MV-4-11 (cell line): ENCODE measurements at regions not wholly inside any gene's neighbourhood (a gene's known extent, or its start where the extent isn't known, plus 50 kb on each side); places are given as distances from the start of the nearest gene placed in this dataset.

ENCODE experiments used
- DNase-seq: peaks from one replicate; lab custom pipeline; 2025; lab: John Stamatoyannopoulos, UW

DNA sequence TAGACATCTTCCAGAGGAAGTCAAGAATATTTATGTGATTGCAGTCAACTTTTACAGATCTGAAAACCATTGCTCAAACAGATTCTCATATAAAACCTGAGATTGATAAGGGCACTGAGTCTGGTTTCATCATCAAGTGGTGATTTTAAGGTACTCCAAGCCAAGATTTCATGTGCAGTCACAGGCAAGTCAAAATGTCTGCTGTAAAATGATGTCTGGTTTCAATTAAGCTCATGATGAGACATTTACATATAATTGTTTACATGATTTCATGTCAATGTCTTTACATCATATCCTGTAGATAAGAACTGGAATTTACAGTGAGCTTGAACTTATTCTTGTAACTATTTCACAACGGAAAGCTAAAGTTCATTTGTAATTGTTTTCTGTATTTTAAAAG, 1215.5 kb downstream of the ROBO2 start:
- no peak for DNase-seq

DNA sequence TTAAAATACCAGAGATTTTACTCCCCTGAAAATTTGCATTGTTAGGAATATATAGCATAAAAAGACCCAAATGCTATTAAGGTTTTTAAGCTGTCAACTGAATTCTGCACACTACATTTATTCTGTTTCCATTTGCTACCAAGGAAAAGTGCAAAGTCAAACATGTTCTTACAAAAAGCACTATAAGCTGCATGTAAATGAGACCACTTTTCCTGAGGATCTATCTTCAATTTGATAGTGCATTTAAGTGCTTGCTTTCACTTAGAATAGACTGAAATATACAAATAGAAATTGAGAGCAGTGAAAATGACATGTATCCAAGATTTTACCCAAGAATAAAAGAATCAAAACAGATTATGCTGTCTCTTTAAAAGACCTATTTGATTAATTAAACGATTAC, 1216.2 kb downstream of the ROBO2 start:
- DNase-seq: no peak

DNA sequence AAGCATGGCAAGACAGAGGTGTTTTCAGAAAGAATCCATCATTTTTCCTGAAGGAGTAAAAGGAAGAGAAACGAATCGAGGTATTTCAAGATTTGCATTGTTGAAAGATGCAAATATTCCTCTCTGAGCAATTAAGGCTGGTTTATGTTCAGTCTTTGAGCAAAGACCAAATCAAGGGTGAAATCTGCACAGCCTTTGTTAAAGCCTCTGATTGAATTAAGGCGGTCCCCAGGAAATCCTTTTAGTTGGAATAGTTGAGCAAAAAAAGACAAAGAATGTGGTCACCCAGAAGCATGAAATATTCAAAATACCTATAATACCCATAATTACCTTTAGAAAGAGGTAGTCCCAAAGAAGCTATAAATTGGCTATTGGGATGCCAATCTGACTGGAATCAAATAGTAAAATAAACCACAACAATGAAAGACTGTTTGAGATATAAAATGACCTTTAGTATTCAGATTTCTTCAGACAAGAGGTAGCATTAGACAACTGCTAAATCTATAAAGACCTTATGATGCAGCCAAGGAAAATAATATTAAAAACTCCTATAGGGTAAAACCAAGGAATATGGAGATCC, 1218.1 kb downstream of the ROBO2 start:
- DNase-seq: no peak

DNA sequence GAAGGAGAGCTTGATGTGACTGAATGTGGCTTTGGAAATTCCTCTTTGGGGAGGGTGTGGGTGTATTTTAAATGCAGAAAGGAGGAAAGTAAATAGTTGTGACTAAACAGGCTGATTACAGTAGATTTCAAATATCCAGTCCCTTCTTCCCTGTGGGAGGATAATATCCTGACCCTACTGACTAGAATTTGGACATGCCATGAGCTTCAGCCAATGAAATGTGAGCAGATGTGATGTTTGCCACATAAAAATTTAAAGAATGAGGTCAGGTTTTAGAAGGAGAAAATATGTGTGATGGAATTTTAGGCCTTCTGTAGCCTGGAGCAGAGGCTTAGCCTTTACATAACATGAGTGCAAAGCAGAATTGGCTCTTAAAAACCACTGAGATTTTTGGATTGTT, 1218.9 kb downstream of the ROBO2 start:
- no peak for DNase-seq

DNA sequence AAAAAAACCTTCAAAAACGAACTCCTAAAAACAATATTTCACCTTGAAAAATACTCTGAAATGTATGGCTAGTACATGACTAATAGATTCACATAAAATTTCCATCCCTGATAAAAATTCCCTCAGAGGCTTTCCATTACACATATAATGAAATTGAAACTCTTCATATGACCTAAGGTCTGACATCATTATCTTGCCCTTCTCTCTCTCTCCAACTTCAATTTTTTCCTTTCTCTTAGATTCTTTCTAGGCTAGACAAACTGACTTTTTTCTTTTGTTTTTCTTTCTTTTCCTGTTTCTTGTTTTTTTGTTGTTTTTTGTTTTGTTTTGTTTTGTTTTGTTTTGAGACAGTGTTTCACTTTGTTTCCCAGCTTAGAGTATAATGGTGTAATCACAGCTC, 1220.5 kb downstream of the ROBO2 start:
- DNase-seq: no peak

DNA sequence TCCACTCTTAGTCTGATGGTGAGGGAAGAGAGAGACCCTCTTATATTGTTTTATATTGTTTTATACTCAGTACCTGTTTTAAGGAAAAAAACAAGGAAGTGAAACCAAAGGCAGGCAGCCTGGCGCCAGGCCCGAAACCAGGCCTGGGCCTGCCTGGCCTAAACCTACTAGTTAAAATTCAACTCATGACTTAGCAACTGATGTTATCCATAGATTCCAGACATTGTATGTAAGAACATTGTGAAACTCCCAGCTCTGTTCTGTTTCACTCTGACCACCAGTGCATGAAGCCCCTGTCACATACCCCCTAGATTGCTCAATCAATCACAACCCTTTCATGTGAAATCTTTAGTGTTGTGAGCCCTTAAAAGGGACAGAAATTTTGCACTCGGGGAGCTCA, 1226.7 kb downstream of the ROBO2 start:
- DNase-seq: peak; percentile 21

DNA sequence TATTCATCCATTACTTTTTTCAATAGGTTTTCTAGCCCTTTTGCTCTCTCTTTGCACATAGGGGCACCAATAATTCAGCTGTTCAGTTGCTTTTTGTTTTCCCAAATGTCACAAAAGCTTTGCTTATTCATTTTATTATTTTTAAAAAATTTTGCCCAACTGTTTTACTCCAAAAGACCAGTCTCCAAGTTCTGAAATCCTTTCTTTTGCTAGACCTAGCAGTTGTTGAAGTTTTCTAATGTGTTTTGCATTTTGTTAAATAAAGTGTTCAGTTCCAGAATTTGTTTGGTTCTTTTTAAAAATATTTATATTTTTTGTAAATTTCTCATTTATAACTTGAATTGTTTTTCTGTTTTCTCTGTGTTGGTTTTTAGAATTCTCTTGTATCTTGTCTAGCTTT, 1227.3 kb downstream of the ROBO2 start:
- no peak for DNase-seq

DNA sequence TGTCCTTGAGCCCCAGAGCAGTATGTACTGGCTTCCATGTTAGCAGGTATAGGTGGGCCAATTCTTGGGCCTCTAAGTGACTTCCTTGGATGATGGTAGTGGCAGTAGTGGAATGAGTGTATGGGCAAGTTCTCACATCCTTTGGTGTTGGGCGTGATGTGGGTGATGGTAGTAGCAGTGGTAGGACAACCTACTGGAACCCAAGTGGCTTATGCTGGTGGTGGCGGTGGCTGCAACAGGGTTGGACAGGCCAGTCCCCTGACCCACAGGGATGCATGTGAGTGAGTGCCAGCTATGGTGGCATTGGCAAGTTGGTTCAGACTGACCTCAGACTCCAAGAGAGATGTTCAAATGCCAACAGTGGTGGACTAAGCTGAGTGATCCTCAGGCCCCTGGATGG, 1228.2 kb downstream of the ROBO2 start:
- no peak for DNase-seq

DNA sequence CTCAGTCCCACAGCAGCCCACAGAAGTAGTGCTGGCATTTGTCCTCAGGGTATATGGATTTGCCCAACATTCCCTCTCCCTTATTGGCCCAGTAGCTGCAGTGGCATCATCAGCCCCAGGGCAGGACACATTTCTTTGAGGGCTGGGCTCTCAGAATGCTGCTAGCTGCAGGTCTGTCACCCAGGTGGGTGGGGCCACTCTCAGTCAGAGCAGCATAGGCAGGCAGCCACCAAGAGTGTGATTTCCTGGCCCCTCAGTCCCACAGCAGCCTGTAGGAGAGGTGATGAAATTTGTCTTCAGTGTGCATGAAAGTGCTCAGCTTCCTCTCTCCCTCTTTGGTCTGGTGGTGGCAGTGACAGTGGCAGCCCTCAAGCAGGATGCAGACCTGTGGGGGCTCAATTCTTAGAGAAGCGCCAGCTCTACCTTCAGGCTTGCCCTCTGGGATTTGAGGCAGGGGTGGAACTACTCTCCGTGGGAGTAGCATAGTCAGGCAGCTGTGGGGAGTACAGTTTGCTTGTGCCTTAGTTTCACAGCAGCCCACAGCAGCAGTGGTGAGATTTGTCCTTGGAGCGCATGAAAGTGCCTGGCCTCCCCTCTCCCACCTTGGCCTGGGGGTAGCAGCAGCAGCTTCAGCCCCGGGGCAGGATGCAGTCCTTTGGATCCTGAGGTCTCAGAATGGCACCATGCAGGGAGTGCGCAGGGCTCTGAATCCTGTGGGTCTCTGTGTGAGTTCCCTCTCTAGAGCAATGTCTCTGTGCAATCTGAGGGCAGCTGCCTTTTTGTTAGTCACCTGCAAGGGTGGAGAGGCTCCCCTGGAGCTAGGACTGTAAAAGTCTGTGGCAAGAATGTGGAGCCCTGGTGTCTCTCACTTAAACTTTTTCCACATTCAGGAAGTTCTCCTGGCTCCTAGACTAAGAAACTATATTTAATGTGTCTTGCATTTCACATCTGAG, 1229.1 kb downstream of the ROBO2 start:
- DNase-seq: no peak

DNA sequence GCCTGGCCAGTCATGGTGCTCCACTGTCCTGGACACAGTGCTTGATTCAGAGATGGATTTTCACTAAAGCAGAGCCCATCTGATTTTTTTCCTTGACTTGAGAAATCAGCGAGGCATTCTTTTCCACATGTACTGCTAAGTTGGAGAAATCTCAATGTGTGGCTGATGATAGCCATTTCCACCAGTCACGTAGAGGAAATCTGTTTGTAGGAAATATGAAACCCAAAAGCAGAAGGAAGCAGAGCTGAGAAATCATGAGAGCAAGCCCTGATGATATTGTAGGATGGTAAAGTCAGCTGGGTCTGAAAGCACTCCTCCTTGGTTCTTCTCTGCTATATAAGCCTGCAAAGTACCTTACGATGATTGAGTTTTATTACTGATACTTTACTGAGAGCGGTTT, 1233.4 kb downstream of the ROBO2 start:
- no peak for DNase-seq

DNA sequence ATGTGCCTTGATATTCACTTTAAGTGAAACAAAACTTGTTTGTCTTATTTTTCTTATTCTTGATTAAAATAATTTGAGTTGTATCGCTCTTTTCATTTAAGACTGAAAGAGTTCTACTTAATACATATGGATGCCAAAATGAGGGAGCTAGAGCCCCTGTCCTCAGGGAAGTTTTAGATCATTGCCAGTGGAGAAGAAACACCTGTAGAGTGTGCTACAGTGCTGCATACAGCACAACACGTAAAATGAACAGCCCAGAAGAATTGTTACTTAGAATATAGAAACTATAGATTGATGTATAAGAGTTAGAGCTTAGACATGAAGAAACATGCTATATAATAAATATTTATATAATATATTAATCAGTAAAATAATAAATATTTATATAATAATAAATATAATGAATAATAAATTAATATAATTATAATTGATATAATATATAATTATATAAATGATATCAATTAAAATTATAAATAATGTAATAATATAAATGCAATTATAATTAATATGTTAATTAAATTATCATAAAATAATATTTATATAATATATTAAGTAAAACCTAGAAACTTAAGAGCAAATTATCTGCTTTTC, 1234.7 kb downstream of the ROBO2 start:
- DNase-seq: no peak

DNA sequence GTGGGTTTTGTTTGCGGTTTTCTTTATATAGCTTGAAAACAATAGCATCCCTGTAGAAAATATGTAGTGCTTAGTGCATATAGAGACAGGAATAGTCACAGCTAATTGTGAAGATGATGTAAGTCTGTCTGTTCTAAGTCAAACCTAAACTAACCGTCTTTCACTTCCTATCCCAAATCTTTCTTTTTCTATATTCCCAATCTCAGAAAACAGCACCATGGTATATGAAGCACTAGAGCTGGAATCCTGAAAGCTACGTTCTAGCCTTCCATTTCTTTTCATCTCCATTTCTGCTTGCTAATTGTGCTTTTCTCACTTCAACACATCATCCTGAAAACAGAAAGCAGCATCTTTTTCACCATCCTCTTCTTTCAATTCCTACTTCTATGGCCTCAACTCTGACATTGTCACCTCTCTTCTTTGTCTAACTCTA, 1235.5 kb downstream of the ROBO2 start:
- DNase-seq: no peak

DNA sequence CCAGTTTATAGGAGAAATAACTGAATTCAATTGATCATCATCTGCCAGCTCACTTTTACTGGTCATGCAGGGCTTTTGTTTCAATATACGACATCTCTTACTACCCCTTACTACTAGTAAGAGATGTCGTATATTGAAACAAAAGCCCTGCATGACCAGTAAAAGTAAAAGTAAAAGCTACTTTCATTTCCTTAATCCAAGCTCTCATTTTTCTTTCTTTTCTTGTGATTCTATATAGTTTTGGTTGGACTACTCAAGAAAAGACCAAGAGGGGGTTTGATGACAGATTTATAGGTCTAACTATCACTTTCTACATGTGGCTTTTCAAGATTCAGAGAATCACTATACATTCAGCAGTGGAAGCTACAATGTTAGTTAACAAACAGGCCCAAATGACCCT, 1237.3 kb downstream of the ROBO2 start:
- DNase-seq: peak; percentile 56

DNA sequence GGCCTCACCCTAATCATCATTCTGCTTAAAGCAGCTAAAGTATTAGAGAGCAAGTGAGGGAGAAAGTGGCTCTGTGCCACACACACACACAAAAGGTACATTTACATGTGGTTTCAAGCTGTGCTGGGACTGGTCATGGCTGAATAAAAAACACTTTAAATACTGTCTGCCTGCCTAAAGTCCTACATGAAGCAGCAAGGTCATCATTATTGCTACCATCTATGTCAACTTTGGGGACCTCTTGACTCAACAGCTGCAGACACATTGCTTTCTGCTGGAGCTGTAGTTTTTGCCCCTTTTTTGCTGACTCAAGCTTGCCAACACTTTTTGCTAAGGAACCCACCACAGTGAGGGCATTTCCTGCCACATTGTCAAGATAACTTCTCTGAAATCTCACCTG, 1237.9 kb downstream of the ROBO2 start:
- DNase-seq: no peak

DNA sequence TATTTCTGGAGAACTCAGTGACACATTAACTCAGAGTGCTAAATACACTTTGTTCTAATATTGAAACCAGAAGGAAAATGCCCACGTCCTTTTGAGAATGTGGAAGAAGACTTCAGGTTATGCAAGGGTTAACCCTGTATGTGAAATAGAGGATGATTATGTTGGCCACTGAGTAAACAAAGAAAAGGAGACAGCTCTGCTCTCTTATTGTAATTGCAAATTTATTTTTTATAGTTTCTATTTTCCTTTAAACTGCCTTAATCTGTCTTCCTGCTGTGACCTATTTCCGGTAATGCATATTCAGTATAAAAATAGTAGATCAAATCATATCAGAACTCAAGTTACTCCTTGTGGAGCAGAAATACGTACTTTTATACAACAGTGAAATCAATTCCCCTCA, 1239.2 kb downstream of the ROBO2 start:
- no peak for DNase-seq

DNA sequence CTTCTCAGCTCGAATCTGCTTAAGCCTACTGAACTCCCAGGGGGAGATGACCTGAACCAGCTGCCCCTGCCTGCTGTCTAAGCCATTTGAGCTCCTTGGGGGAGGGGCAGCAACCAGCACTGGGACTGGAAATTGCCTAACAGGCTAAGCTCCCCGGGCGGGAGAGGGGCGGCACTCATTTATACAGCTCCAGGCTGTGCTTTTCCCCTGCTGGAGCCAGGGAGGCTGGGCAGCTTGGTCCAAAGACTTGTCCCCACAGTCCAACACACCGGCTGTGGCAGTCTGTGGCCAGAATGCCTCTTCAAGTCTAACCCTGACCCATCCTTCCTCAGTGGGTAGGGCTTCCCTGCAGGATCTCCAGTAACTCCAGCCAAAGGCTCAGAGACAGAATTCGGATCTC, 1241.5 kb downstream of the ROBO2 start:
- no peak for DNase-seq

DNA sequence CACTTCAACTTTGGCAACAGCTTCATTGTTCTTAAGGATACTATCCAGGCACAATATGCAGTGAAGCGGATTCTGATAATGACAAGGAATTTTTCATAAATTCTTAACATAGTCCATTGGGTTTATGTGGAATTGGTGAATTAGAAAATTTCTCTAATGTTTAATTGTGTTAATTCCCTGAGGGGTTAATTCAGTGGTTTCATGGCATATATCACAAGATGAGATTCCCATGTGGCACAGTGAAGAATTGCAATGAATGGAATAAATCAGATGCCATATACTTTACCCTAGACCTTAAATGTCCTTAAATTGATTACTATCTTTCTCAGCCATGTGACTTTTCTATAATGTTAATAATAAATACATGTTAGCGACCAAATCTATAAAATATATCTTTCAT, 1244.1 kb downstream of the ROBO2 start:
- DNase-seq: no peak

DNA sequence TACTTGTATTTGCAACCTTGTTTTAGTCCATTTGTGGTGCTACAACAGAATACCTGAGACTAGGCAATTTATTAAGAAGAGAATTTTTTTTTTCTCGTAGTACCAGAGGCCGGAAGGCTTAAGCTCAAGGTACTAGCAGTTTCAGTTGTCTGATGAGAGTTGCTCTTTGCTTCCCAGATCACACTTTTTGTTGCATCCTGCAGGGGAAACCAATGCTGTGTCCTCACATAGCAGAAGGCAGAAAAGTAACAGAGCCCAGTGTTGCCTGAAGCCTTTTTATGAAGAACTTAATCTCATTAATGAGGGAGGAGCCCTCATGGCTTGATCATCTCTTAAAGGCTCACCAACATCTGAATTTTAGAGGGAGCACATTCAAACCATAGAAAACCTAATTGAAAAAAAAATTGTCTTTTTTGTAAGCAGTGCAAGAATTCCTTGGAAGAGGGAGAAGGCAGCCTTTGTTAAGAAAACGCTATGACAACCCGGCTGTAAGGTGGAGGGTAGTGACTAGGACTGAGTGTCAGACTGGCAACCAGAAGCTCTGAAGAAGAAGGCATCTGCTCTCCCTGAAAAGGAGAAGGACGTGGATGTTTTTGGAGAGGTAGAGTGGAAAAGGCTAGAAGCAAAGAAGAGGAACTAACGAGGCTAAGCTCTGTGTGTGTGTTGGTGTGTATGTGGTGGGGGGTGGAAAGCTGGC, 1245.3 kb downstream of the ROBO2 start:
- no peak for DNase-seq

DNA sequence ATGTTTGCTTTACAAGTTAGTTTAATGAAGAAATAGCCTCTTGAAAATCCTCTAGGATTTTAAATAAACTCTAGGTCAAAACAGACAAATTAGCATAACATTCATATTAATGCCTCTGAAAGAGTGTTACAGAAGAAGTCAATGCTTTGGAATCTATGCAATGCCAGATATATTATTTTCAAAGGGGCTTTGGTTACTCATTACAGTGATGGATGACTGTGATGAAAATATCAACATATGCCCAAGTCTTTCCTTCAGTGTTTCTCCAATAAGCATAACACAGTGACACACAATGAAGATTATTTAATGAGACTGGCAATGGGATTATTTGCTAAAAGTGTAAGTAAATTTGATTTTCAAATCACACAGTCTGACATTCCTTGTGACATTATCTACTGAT, 1247.2 kb downstream of the ROBO2 start:
- DNase-seq: no peak

DNA sequence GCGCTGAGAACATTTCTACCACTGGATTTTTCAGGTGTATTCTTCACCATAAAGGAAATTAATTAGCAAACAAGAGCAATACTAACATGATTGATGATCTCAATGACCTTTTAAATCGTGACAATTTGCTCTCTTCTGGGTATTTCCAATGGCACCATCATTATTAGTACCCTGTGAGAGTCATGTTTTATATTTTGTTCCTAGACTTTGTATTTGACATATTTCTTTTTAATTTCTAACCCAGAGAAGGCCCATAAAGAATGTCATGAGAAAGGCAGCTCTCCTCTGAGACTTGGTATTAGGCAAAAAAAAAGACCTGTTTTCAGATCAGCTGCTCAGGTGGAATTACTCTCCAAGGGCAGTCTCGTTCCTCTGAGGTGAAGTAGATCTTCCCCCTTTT, 1253.4 kb downstream of the ROBO2 start:
- DNase-seq: no peak

DNA sequence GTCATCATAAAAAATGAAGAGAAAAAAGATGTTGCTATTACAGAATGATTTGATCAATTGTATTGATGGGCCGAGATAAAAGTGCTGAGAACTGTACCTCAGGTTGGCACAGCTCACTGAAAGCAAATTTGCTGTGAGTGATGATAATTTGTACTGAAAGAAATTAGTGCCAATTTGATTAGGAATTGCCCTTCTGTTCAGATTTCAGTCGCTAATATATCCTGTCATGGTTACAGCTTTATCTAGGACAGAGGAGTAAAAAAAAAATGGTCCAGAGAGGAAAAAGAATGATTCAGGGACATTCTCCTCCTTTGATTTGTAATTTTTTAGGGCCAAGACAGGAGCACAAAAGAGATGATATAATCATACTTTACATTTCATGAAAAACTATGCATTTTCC, 1264.2 kb downstream of the ROBO2 start:
- no peak for DNase-seq

DNA sequence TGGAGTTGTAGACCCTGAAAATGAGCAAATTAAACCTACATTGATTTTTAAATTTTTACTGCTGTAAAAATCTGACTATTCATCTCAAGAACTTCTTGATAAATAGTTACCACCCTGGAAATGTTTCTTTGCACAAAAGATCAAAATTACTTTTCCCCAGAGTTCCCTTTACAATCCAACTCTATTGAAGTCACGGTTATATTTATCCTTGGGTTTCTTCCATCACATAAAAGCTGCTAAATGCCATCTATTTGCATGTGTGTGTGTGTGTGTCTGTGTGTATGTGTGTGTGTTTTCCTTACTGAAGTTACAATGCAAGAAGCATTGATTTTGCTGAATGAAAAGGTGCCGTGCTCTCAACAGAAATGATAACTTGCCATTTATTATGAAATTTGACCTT, 1273.0 kb downstream of the ROBO2 start:
- DNase-seq: no peak

DNA sequence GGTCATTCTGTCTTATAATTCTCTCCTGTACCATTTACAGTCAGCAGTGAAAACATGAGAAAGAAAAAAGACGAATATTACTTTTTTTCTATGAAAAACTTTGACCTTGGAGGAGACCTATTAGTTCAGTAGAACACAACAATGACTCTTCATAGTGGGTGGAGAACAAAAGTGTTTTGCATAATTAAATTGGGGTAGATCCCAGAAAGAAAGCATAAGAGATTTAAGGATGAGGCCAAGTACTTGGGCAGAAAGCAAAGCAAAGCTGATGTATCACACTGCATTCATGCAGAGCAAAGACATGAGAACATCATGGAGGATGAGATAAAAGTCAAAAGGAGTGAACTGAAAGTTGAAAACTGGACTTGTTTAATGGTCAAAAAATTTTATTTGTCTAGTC, 1273.4 kb downstream of the ROBO2 start:
- no peak for DNase-seq
